Calu3 (cell line): ENCODE measurements at regions not wholly inside any gene's neighbourhood (a gene's known extent, or its start where the extent isn't known, plus 50 kb on each side); places are given as distances from the start of the nearest gene placed in this dataset.

Source experiments
- BruUV-seq: library from RNA; stranded (reverse); fragments of 400-500 nt; replicated peaks from 2 replicates; lab custom pipeline; 2021; lab: Mats Ljungman, UMichigan
- CTCF ChIA-PET: fragments of 300-600 bp; sonication (Branson Sonifier 250); formaldehyde crosslinking; loops from one replicate; lab custom pipeline; 2022; ENCODE audit warnings: antibody characterized with exemption; lab: Charles Lee
- DNase-seq: peaks from one replicate; pipeline ENCODE4 v3.0.0; 2022
- H3K27ac Mint-ChIP-seq: one replicate; pipeline ENCODE4 v1.8.0; 2022; ENCODE audit warnings: mixed read lengths; ENCODE audit not compliant: unreplicated experiment
- H3K27me3 Mint-ChIP-seq: one replicate; pipeline ENCODE4 v1.8.0; 2022; ENCODE audit warnings: mixed read lengths; ENCODE audit not compliant: unreplicated experiment
- H3K36me3 Mint-ChIP-seq: one replicate; pipeline ENCODE4 v1.8.0; 2022; ENCODE audit warnings: mild to moderate bottlenecking, moderate library complexity, mixed read lengths; ENCODE audit not compliant: insufficient read depth, unreplicated experiment
- H3K4me1 Mint-ChIP-seq: one replicate; pipeline ENCODE4 v1.8.0; 2022; ENCODE audit warnings: mild to moderate bottlenecking, low read depth, mixed read lengths; ENCODE audit not compliant: unreplicated experiment
- H3K4me3 Mint-ChIP-seq: one replicate; pipeline ENCODE4 v1.8.0; 2022; ENCODE audit warnings: mild to moderate bottlenecking, low read depth, moderate library complexity, mixed read lengths; ENCODE audit not compliant: unreplicated experiment
- H3K9me3 Mint-ChIP-seq: one replicate; pipeline ENCODE4 v1.8.0; 2022; ENCODE audit warnings: low read depth, mixed read lengths; ENCODE audit not compliant: unreplicated experiment
- intact Hi-C: fragments of 100-400 bp; cut with micrococcal nuclease; formaldehyde crosslinking; loops from one replicate; pipeline ENCODE4 v1.10.0; 2022; ENCODE audit not compliant: unreplicated experiment
- TF ChIP-seq, protein P1 (sequence below): fragments of 200-600 bp; IDR thresholded peaks from one replicate; pipeline ENCODE4 v1.8.0; 2022; ENCODE audit warnings: antibody characterized with exemption; ENCODE audit not compliant: unreplicated experiment

DNA sequence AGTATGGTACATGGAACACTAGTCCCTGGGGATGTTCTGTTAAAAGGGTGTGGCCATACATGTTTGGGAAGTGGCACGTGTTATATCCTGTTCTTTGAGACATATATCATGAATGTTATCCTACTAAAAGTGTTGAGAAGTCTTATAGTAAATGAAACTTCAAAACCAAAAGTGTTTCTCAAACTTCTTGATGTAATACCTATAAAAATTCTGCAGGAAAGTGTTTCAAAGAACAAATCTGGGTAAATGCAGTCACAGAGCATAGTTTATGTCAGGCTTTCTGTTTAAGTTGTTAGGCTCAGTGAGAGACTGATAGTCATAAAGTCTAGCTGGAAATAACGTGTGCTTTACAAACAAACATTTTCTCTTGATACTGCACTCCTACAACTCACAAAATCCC is 273.7 kb downstream of the KIF20B start:
- intact Hi-C loops, result no loop called here
- H3K9me3 Mint-ChIP-seq, result no peaks in the 10 kb centered on the region
- TF ChIP-seq, protein P1, sequence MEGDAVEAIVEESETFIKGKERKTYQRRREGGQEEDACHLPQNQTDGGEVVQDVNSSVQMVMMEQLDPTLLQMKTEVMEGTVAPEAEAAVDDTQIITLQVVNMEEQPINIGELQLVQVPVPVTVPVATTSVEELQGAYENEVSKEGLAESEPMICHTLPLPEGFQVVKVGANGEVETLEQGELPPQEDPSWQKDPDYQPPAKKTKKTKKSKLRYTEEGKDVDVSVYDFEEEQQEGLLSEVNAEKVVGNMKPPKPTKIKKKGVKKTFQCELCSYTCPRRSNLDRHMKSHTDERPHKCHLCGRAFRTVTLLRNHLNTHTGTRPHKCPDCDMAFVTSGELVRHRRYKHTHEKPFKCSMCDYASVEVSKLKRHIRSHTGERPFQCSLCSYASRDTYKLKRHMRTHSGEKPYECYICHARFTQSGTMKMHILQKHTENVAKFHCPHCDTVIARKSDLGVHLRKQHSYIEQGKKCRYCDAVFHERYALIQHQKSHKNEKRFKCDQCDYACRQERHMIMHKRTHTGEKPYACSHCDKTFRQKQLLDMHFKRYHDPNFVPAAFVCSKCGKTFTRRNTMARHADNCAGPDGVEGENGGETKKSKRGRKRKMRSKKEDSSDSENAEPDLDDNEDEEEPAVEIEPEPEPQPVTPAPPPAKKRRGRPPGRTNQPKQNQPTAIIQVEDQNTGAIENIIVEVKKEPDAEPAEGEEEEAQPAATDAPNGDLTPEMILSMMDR, result no peak
- H3K27me3 Mint-ChIP-seq, result peaks cover 16% of the 10 kb centered on the region
- H3K36me3 Mint-ChIP-seq, result no peaks in the 10 kb centered on the region
- no peak overlapping the region for H3K4me3 Mint-ChIP-seq
- H3K4me1 Mint-ChIP-seq, result no peaks in the 10 kb centered on the region
- no peak for DNase-seq
- CTCF ChIA-PET, result no interaction called here
- BruUV-seq, result no TSS peak
- H3K27ac Mint-ChIP-seq, result no peak overlapping the region

- BruUV-seq, result no TSS peak
- H3K27me3 Mint-ChIP-seq, result peaks cover 15% of the 10 kb centered on the region
- no peaks in the 10 kb centered on the region for H3K9me3 Mint-ChIP-seq
- TF ChIP-seq, protein P1, result no peak
- CTCF ChIA-PET, result no interaction called here
- H3K36me3 Mint-ChIP-seq, result no peaks in the 10 kb centered on the region
- DNase-seq, result no peak
- H3K4me3 Mint-ChIP-seq, result no peak overlapping the region
- H3K27ac Mint-ChIP-seq, result no peak overlapping the region
- intact Hi-C loops, result no loop called here
- H3K4me1 Mint-ChIP-seq, result no peaks in the 10 kb centered on the region
Observed at GRCh38 chr10:89975771-89976170, 274.4 kb downstream of the KIF20B start.

DNA sequence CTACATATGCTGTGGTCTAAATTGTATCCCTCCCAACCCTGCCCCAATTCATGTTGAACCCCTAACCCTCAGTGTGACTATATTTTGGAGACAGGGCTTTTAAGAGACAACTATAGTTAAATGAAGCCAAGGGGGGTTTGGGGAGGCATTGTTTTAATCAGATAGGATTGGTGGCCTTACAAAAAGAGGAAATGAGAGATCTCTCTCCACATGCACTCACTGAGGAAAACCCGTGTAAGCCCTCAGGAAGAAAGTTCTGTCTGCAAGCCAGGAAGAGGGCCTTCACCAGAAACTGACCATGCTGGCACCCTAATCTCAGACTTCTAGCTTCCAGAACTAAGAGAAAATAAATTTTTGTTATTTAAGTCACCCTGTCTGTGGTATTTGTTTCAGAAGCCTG is 276.7 kb downstream of the KIF20B start:
- CTCF ChIA-PET, result no interaction called here
- TF ChIP-seq, protein P1, result no peak
- no TSS peak for BruUV-seq
- Mint-ChIP-seq H3K4me1 (no peaks in the 10 kb centered on the region), H3K36me3 (no peaks in the 10 kb centered on the region), H3K27me3 (peaks cover 13% of the 10 kb centered on the region), H3K9me3 (peaks cover 2% of the 10 kb centered on the region), H3K27ac (no peak overlapping the region), H3K4me3 (no peak overlapping the region)
- intact Hi-C loops, result no loop called here
- no peak for DNase-seq

DNA sequence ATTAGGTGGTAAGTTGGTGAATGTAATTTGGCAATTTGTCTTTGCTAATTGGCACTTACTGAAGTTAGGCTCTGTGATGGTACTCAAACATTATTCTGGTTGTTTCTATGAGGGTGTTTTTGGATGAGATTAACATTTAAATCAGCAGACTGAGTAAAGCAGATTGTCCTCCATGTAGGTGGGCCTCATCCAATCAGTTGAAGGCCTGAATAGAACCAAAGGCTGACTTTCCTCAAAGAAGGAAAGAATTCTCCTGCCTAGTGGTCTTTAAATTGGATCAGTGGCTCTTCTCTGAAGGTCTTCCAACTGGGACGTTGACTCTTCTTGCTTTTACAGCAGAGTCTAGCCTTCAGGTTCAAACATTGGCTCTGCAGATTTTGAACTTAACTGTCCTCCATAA is 278.3 kb downstream of the KIF20B start:
- CTCF ChIA-PET, result no interaction called here
- Mint-ChIP-seq H3K4me3 (no peak overlapping the region), H3K9me3 (peaks cover 2% of the 10 kb centered on the region), H3K27ac (no peak overlapping the region), H3K4me1 (no peaks in the 10 kb centered on the region), H3K27me3 (peaks cover 19% of the 10 kb centered on the region), H3K36me3 (no peaks in the 10 kb centered on the region)
- no peak for DNase-seq
- BruUV-seq, result no TSS peak
- TF ChIP-seq, protein P1, result no peak
- intact Hi-C loops, result no loop called here
